ENCODE measurements at regions not wholly inside any gene's neighbourhood (a gene's known extent, or its start where the extent isn't known, plus 50 kb on each side); places are given as distances from the start of the nearest gene placed in this dataset.
"Not testable (repeated sequence)": the region's sequence is repeated elsewhere in the genome, so short reads cannot be mapped to it uniquely, and the experiment has no call there.

DNA sequence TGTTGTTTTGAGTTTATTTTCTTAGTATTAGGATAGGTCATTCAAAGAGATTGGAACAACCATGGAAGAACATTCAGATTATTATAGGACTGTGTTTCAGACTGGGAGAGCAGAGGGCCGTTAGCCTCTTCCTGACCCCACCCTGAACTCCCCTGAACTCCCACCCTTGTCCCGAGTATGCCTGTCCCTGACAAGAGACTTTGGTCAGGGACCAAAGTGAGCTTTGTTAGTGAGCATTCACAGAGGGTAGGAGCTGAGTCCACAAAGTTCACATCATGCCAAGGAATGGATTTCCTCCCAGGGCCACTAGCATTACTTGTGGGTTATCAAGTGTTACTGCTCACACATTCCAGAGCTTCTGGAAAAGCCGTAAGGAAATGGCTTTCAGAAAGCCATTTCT, 94.7 kb upstream of the IKBKE start:
- not testable (repeated sequence) for H3K36me3 Mint-ChIP-seq (ENCODE audit: low read depth, unreplicated experiment); H3K9me3 Mint-ChIP-seq (ENCODE audit: unreplicated experiment)
- H3K27ac Mint-ChIP-seq (ENCODE audit: unreplicated experiment), result peak overlapping the region; percentile 85

DNA sequence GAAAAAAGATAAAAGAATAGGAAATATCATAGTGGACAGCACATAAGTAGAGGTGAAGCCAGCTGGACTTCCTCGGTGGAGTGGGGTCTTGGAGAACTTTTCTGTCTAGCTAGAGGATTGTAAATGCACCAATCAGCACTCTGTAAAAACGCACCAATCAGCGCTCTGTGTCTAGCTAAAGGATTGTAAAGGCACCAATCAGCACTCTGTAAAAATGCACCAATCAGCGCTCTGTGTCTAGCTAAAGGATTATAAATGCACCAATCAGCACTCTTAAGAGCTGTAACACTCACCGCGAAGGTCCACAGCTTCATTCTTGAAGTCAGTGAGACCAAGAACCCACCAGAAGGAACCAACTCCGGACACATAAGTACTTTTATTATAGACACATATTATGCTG, 91.8 kb upstream of the IKBKE start:
- H3K4me1 Mint-ChIP-seq (ENCODE audit: unreplicated experiment), result peaks cover 10% of the 10 kb centered on the region
- not testable (repeated sequence) for H3K27ac Mint-ChIP-seq (ENCODE audit: unreplicated experiment)

More for the DNA sequence above, 94.7 kb upstream of the IKBKE start:
- DNase-seq (ENCODE audit: low spot score); H3K27me3 Mint-ChIP-seq (ENCODE audit: unreplicated experiment); H3K4me3 Mint-ChIP-seq (ENCODE audit: unreplicated experiment); H3K4me1 Mint-ChIP-seq (ENCODE audit: unreplicated experiment): not testable (repeated sequence)

DNA sequence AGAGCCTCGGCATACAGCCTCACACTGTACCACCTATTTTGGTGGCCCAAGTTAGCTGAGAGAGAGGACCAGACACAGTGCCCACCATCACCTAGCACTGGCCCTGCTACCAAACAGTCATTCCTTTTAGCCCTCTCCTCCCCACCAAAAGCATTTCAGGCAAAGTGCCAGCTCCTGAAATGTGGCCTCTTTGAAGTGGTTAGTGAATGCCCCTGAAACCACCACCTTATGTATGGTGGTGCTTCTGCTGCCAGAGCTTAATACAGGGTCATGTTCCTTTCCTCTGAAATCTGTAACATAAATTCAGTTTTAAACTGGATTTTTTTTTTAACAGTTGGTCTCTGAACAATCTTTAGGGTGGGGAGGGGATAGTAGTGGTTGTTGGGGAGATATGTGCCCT, 91.0 kb upstream of the IKBKE start:
- not testable (repeated sequence) for H3K4me1 Mint-ChIP-seq (ENCODE audit: unreplicated experiment); H3K27ac Mint-ChIP-seq (ENCODE audit: unreplicated experiment); DNase-seq (ENCODE audit: low spot score); H3K27me3 Mint-ChIP-seq (ENCODE audit: unreplicated experiment); H3K4me3 Mint-ChIP-seq (ENCODE audit: unreplicated experiment); H3K36me3 Mint-ChIP-seq (ENCODE audit: low read depth, unreplicated experiment); H3K9me3 Mint-ChIP-seq (ENCODE audit: unreplicated experiment)

More for the DNA sequence above, 91.8 kb upstream of the IKBKE start:
- not testable (repeated sequence) for H3K27me3 Mint-ChIP-seq (ENCODE audit: unreplicated experiment); H3K9me3 Mint-ChIP-seq (ENCODE audit: unreplicated experiment); H3K4me3 Mint-ChIP-seq (ENCODE audit: unreplicated experiment); H3K36me3 Mint-ChIP-seq (ENCODE audit: low read depth, unreplicated experiment); DNase-seq (ENCODE audit: low spot score)

DNA sequence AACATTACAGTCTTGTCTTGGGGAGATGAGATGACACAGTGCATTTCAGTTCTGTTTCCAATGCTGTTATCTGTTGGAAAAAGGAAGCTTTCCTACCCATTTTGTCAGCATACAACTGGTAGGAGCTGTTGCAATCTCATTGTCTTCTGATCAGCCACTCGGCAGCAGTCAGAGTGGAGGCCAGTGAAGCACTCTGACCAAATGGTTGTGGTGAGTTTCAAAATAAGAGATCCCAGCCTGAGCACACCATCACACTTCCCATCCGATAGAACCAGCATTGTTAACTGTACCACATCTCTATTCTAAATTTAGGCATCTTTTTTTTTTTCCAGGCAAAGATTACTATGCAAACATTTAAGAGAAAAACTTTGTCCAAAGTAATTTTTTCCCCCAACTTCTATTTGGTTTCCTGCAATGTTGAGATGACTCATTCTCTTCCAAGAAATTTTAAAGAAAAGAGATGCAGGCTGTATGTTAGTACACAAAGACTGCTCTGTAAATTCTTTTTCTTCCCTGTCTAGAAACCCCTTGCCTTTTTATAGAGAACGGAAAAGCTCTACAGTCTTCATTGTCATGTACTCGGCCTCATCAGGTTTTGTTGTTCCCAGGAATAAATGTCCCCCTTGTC, 90.0 kb upstream of the IKBKE start:
- H3K36me3 Mint-ChIP-seq (ENCODE audit: low read depth, unreplicated experiment); DNase-seq (ENCODE audit: low spot score); H3K27me3 Mint-ChIP-seq (ENCODE audit: unreplicated experiment); H3K4me3 Mint-ChIP-seq (ENCODE audit: unreplicated experiment); H3K4me1 Mint-ChIP-seq (ENCODE audit: unreplicated experiment); H3K9me3 Mint-ChIP-seq (ENCODE audit: unreplicated experiment); H3K27ac Mint-ChIP-seq (ENCODE audit: unreplicated experiment): not testable (repeated sequence)

DNA sequence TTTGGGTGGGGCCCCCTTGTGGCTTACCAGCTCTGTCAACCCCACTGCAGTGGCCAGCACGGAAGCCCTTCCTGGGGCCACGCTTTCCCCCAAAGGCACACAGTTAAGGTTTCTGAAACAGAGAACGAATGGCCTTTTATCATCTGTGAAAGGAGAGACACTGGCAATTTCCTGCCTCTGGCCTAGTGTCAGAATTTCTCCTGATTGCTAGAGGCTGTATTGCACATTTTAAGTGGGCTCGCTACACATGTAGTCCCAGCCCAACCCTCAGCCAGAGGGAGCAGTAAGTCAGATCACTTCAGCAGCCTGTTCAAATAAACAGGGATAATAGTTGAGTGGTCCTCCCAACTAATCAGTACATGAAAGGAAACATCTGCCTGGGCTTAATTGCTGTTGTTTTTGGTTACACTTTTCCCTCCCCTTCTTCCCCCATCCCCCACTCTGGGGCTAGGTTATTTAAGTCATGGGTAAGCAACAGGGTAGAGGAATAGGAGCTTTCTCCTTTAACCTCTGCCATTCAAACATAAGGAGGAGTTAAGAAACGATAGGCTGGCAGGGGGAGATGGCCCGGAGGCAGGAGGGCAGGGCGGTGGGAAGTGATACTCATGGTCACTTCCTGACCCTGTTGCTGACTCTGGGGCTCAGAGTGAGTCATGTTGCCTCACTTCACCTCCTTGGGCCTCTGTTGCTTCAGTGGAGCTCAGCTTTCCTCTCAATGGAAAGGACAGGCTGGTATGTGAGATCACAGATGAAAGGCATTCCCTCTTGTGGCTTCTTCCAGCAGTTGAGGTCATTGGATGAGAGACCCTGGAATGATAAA, 89.3 kb upstream of the IKBKE start:
- peak; percentile 13 for DNase-seq (ENCODE audit: low spot score)
- not testable (repeated sequence) for H3K9me3 Mint-ChIP-seq (ENCODE audit: unreplicated experiment); H3K4me1 Mint-ChIP-seq (ENCODE audit: unreplicated experiment); H3K36me3 Mint-ChIP-seq (ENCODE audit: low read depth, unreplicated experiment); H3K4me3 Mint-ChIP-seq (ENCODE audit: unreplicated experiment); H3K27me3 Mint-ChIP-seq (ENCODE audit: unreplicated experiment)
- peak overlapping the region; percentile 88 for H3K27ac Mint-ChIP-seq (ENCODE audit: unreplicated experiment)

DNA sequence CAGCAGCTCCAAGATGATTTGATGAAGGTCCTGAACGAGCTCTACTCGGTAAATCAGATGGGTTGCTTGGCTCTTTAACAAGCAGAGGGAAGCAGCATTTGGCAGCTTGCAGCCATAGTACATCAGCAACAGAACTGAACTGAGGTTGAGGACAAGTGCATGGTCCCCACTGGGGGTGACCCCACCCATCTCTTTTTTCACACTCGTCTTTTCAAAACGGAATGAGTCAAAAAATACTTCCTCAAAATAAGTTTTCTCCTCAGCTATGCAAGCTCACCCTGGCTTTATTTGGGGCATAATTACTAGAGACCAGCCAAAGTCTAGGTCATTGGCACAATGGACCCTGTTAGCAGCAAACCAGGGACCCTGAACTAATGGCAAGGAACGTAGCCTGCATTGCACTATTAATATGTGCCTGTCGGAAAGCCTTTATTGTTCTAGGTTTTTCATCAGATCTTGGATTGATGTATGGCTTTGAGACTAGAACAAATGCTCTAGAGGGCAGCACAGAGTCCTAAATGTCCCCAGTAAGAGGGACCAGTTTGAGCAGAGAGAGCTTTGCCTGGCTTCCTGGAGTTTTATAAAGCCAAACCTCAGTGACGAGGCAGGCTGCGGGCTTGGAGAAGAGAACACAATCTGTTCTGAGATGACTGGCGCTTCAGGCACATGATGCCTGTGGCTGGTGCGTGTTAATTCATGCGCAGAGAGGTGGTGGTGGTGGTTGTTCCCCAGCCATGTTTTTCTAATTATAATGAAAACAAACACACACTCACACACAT, 86.1 kb upstream of the IKBKE start:
- not testable (repeated sequence) for H3K27me3 Mint-ChIP-seq (ENCODE audit: unreplicated experiment); H3K9me3 Mint-ChIP-seq (ENCODE audit: unreplicated experiment); H3K4me1 Mint-ChIP-seq (ENCODE audit: unreplicated experiment); H3K27ac Mint-ChIP-seq (ENCODE audit: unreplicated experiment); H3K4me3 Mint-ChIP-seq (ENCODE audit: unreplicated experiment); H3K36me3 Mint-ChIP-seq (ENCODE audit: low read depth, unreplicated experiment)
- DNase-seq (ENCODE audit: low spot score), result peak; percentile 17

DNA sequence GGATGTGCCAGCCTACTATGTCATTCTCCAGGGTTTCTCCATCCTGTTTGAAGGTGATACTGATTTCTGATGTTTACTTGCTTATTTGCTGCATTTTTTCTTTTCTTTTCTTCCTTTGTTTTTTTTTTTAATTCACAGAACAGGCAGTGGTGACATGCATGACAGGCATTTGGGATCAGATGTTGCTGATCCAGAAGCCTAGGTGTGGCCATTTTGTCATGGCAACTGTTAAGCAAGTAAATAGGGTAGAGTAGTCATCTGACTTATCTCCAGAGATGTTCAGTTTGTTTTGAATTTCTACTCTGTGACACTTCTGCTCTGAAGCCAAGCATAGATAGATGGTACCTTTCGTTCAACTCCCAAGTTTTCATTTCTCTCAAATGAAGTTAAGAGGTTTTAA, 85.4 kb upstream of the IKBKE start:
- H3K9me3 Mint-ChIP-seq (ENCODE audit: unreplicated experiment); H3K4me3 Mint-ChIP-seq (ENCODE audit: unreplicated experiment); H3K27ac Mint-ChIP-seq (ENCODE audit: unreplicated experiment); H3K27me3 Mint-ChIP-seq (ENCODE audit: unreplicated experiment); DNase-seq (ENCODE audit: low spot score); H3K36me3 Mint-ChIP-seq (ENCODE audit: low read depth, unreplicated experiment); H3K4me1 Mint-ChIP-seq (ENCODE audit: unreplicated experiment): not testable (repeated sequence)

DNA sequence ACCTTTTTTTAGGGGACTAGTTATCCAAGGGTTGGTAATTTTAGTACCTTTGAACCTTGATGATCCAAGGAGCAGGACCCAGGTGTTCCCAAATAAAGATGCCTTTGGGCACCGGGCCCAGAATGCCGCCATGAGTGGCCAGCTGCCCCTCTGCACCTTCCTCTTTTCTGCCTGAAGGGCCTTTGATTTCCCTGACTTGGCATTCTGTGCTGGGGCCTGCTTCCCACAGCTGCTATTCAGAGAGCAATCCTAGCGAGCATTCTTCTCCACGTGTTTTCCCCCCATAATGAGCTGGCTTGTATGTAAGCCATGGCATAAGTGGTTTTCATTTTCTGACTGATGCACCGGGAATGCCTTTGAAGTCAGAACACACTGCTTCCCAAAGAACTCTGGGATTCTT, 82.6 kb upstream of the IKBKE start:
- H3K4me3 Mint-ChIP-seq (ENCODE audit: unreplicated experiment); H3K4me1 Mint-ChIP-seq (ENCODE audit: unreplicated experiment); H3K27me3 Mint-ChIP-seq (ENCODE audit: unreplicated experiment); DNase-seq (ENCODE audit: low spot score); H3K9me3 Mint-ChIP-seq (ENCODE audit: unreplicated experiment); H3K36me3 Mint-ChIP-seq (ENCODE audit: low read depth, unreplicated experiment); H3K27ac Mint-ChIP-seq (ENCODE audit: unreplicated experiment): not testable (repeated sequence)

DNA sequence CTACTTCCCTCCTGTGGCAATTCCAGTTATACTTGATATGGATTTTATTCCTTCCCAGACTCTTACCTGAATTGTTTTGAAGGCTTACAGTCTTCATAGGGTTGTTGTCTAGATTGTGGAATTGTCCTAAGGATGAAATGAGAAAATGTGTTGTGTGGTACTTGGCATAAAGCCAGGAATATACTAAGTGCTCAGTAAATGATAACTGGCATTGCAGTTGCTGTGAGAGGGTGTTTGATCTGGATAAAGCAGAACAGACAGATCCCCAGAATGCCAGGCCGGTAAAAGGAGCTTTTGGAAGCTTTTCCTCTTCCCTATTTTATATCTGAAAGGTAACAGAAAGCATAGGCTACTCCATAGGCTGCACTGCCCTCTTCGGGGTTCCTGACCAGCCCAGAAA, 78.4 kb upstream of the IKBKE start:
- not testable (repeated sequence) for H3K4me3 Mint-ChIP-seq (ENCODE audit: unreplicated experiment); H3K27me3 Mint-ChIP-seq (ENCODE audit: unreplicated experiment); H3K4me1 Mint-ChIP-seq (ENCODE audit: unreplicated experiment); H3K9me3 Mint-ChIP-seq (ENCODE audit: unreplicated experiment); DNase-seq (ENCODE audit: low spot score); H3K36me3 Mint-ChIP-seq (ENCODE audit: low read depth, unreplicated experiment); H3K27ac Mint-ChIP-seq (ENCODE audit: unreplicated experiment)

DNA sequence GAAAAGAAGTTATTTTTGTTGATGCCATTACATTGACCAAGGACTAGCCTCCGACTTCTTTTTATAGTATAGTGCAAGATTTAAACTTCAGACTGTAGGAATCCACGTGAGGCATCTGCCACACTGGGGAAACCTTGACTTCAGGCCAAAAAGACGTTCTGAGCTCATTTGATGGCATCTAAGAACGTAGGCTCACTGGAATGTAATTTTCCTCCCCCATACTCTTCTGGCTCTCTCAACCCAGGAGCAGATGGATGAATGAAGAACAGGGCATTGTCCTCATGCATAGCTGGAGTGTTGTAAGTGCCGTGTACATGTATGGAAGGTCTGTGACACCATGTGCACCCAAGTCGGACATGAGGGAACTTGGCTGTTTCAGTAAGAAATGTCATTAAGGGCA, 72.8 kb upstream of the IKBKE start:
- not testable (repeated sequence) for H3K9me3 Mint-ChIP-seq (ENCODE audit: unreplicated experiment); H3K36me3 Mint-ChIP-seq (ENCODE audit: low read depth, unreplicated experiment); H3K27ac Mint-ChIP-seq (ENCODE audit: unreplicated experiment); H3K27me3 Mint-ChIP-seq (ENCODE audit: unreplicated experiment); DNase-seq (ENCODE audit: low spot score); H3K4me3 Mint-ChIP-seq (ENCODE audit: unreplicated experiment); H3K4me1 Mint-ChIP-seq (ENCODE audit: unreplicated experiment)

DNA sequence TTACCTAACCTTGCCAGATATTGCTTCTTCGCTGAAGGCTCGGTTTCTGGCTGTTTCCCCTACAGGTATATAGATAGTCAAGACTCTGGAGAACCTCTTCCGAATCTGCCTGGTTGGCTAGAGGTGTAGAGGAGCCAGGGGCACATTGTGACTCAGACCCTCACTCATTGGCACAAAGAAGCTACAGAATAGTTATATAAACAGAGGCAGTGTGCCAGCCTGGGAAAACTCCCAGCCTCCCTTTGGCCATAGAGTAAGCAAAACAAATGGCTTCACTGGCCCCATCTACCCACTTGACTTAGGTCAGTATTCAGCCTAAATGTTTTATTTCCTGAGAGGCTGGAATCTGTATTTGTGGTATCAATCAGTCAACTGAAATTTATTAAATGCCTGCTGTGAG, 72.0 kb upstream of the IKBKE start:
- DNase-seq (ENCODE audit: low spot score); H3K9me3 Mint-ChIP-seq (ENCODE audit: unreplicated experiment); H3K4me1 Mint-ChIP-seq (ENCODE audit: unreplicated experiment); H3K4me3 Mint-ChIP-seq (ENCODE audit: unreplicated experiment); H3K27ac Mint-ChIP-seq (ENCODE audit: unreplicated experiment); H3K27me3 Mint-ChIP-seq (ENCODE audit: unreplicated experiment); H3K36me3 Mint-ChIP-seq (ENCODE audit: low read depth, unreplicated experiment): not testable (repeated sequence)

Data from endothelial cell (in vitro differentiated cells).